ENCODE measurements at regions not wholly inside any gene's neighbourhood (a gene's known extent, or its start where the extent isn't known, plus 50 kb on each side); places are given as distances from the start of the nearest gene placed in this dataset.

GRCh38 chr10:129275886-129276285, 191.2 kb upstream of the MGMT start:
- no peak for TF ChIP-seq CTCF (conservative IDR thresholded peaks at IDR 0.05; ENCODE audit: low read depth, low read length)
- no peak for DNase-seq (ENCODE audit: low read depth)
- H3K4me3 ChIP-seq (ENCODE audit: low read length), result no peak overlapping the region

GRCh38 chr10:129277084-129277483, 190.0 kb upstream of the MGMT start:
- DNase-seq (ENCODE audit: low read depth), result no peak
- H3K4me3 ChIP-seq (ENCODE audit: low read length), result no peak overlapping the region
- no peak for TF ChIP-seq CTCF (conservative IDR thresholded peaks at IDR 0.05; ENCODE audit: low read depth, low read length)

GRCh38 chr10:129277841-129278240, 189.2 kb upstream of the MGMT start:
- no peak for DNase-seq (ENCODE audit: low read depth)
- no peak overlapping the region for H3K4me3 ChIP-seq (ENCODE audit: low read length)
- no peak for TF ChIP-seq CTCF (conservative IDR thresholded peaks at IDR 0.05; ENCODE audit: low read depth, low read length)

GRCh38 chr10:129278686-129279085, 188.4 kb upstream of the MGMT start:
- H3K4me3 ChIP-seq (ENCODE audit: low read length), result no peak overlapping the region
- TF ChIP-seq CTCF (conservative IDR thresholded peaks at IDR 0.05; ENCODE audit: low read depth, low read length), result no peak
- no peak for DNase-seq (ENCODE audit: low read depth)

- H3K4me3 ChIP-seq (ENCODE audit: low read length), result no peak overlapping the region
- DNase-seq (ENCODE audit: low read depth), result no peak
- TF ChIP-seq CTCF (conservative IDR thresholded peaks at IDR 0.05; ENCODE audit: low read depth, low read length), result no peak
Observed at GRCh38 chr10:129279446-129280154, 187.4 kb upstream of the MGMT start.

- TF ChIP-seq CTCF (conservative IDR thresholded peaks at IDR 0.05; ENCODE audit: low read depth, low read length), result no peak
- DNase-seq (ENCODE audit: low read depth), result no peak
- no peak overlapping the region for H3K4me3 ChIP-seq (ENCODE audit: low read length)
Observed at GRCh38 chr10:129280155-129280502, 186.9 kb upstream of the MGMT start.

- no peak overlapping the region for H3K4me3 ChIP-seq (ENCODE audit: low read length)
- DNase-seq (ENCODE audit: low read depth), result no peak
- TF ChIP-seq CTCF (conservative IDR thresholded peaks at IDR 0.05; ENCODE audit: low read depth, low read length), result no peak
Observed at GRCh38 chr10:129280908-129281586, 186.0 kb upstream of the MGMT start.
